H9 (cell line): ENCODE measurements at regions not wholly inside any gene's neighbourhood (a gene's known extent, or its start where the extent isn't known, plus 50 kb on each side); places are given as distances from the start of the nearest gene placed in this dataset.

ENCODE experiments used
- DNase-seq: peaks from one replicate; pipeline ENCODE4 v3.0.0-alpha.2; 2017
- H2AFZ ChIP-seq: one replicate; pipeline ENCODE4 v1.6.1; 2013; ENCODE audit warnings: mild to moderate bottlenecking, low read length, control low read depth, moderate library complexity
- H2AK5ac ChIP-seq: 2 replicates; pipeline ENCODE4 v1.6.1; 2013; ENCODE audit warnings: low read length, control low read depth, mixed read lengths; ENCODE audit not compliant: insufficient read length
- H2BK120ac ChIP-seq: one replicate; pipeline ENCODE4 v1.6.1; 2013; ENCODE audit warnings: low read depth, mild to moderate bottlenecking, low read length, control low read depth, inconsistent platforms; ENCODE audit not compliant: poor library complexity, severe bottlenecking
- H2BK12ac ChIP-seq: 2 replicates; pipeline ENCODE4 v1.6.1; 2013; ENCODE audit warnings: low read length, control low read depth, mixed read lengths, low read depth; ENCODE audit not compliant: insufficient read length
- H2BK15ac ChIP-seq: 2 replicates; pipeline ENCODE4 v1.6.1; 2013; ENCODE audit warnings: low read depth, low read length, control low read depth
- H2BK20ac ChIP-seq: one replicate; pipeline ENCODE4 v1.6.1; 2013; ENCODE audit warnings: low read depth, mild to moderate bottlenecking, low read length, control low read depth, inconsistent platforms; ENCODE audit not compliant: poor library complexity, severe bottlenecking
- H2BK5ac ChIP-seq: 2 replicates; pipeline ENCODE4 v1.6.1; 2013; ENCODE audit warnings: low read length, control low read depth, mixed read lengths; ENCODE audit not compliant: insufficient read length
- H3K14ac ChIP-seq: 2 replicates; pipeline ENCODE4 v1.6.1; 2013; ENCODE audit warnings: low read length, control low read depth; ENCODE audit not compliant: insufficient read depth
- H3K18ac ChIP-seq: 2 replicates; pipeline ENCODE4 v1.6.1; 2013; ENCODE audit warnings: low read depth, mild to moderate bottlenecking, mixed read lengths, low read length, control low read depth; ENCODE audit not compliant: insufficient read length
- H3K23ac ChIP-seq: 2 replicates; pipeline ENCODE4 v1.6.1; 2013; ENCODE audit warnings: low read length, control low read depth, mixed read lengths, low read depth; ENCODE audit not compliant: insufficient read length
- H3K23me2 ChIP-seq: 2 replicates; pipeline ENCODE4 v1.6.1; 2013; ENCODE audit warnings: low read depth, mild to moderate bottlenecking, mixed read lengths, low read length, control low read depth; ENCODE audit not compliant: insufficient read length, poor library complexity, severe bottlenecking
- H3K27ac ChIP-seq: 2 replicates; pipeline ENCODE4 v1.5.1; 2013; ENCODE audit warnings: low read length, control low read depth, mixed read lengths, low read depth; ENCODE audit not compliant: insufficient read length
- H3K27me3 ChIP-seq: 2 replicates; pipeline ENCODE4 v1.6.1; 2013; ENCODE audit warnings: low read length, control low read depth, inconsistent platforms; ENCODE audit not compliant: insufficient read depth
- H3K4ac ChIP-seq: 2 replicates; pipeline ENCODE4 v1.6.1; 2013; ENCODE audit warnings: low read depth, mild to moderate bottlenecking, control low read depth, inconsistent platforms, low read length, moderate library complexity
- H3K4me1 ChIP-seq: 2 replicates; pipeline ENCODE4 v1.6.1; 2013; ENCODE audit warnings: low read length, control low read depth, inconsistent platforms; ENCODE audit not compliant: insufficient read depth
- H3K4me2 ChIP-seq: 2 replicates; pipeline ENCODE4 v1.6.1; 2013; ENCODE audit warnings: low read length, control low read depth, mixed read lengths; ENCODE audit not compliant: insufficient read length, insufficient read depth
- H3K56ac ChIP-seq: 2 replicates; pipeline ENCODE4 v1.6.1; 2013; ENCODE audit warnings: low read depth, mild to moderate bottlenecking, mixed read lengths, low read length, control low read depth; ENCODE audit not compliant: insufficient read length
- H3K79me1 ChIP-seq: 2 replicates; pipeline ENCODE4 v1.6.1; 2013; ENCODE audit warnings: low read depth, mild to moderate bottlenecking, moderate library complexity, low read length, control low read depth, inconsistent platforms; ENCODE audit not compliant: insufficient read depth, poor library complexity, severe bottlenecking
- H3K79me2 ChIP-seq: 2 replicates; pipeline ENCODE4 v1.6.1; 2013; ENCODE audit warnings: low read length, control low read depth, inconsistent platforms; ENCODE audit not compliant: insufficient read depth
- H3K9ac ChIP-seq: 2 replicates; pipeline ENCODE4 v1.6.1; 2013; ENCODE audit warnings: low read length, control low read depth, mixed read lengths; ENCODE audit not compliant: insufficient read length; ENCODE audit errors: extremely low read depth
- H3K9me3 ChIP-seq: one replicate; pipeline ENCODE4 v1.6.1; 2013; ENCODE audit warnings: low read depth, low read length, inconsistent platforms; ENCODE audit not compliant: control insufficient read depth
- H3T11ph ChIP-seq: one replicate; pipeline ENCODE4 v1.6.1; 2013; ENCODE audit warnings: mild to moderate bottlenecking, low read length, control low read depth, inconsistent platforms
- H4K20me1 ChIP-seq: one replicate; pipeline ENCODE4 v1.6.1; 2013; ENCODE audit not compliant: control insufficient read depth, insufficient read length, insufficient read depth
- H4K5ac ChIP-seq: 2 replicates; pipeline ENCODE4 v1.6.1; 2013; ENCODE audit warnings: low read depth, mild to moderate bottlenecking, mixed read lengths, low read length, control low read depth; ENCODE audit not compliant: insufficient read length
- H4K8ac ChIP-seq: replicated peaks from 2 replicates; pipeline ENCODE4 v1.6.1; 2013; ENCODE audit warnings: low read length, control low read depth, mixed read lengths, low read depth; ENCODE audit not compliant: insufficient read length
- H4K91ac ChIP-seq: 2 replicates; pipeline ENCODE4 v1.6.1; 2013; ENCODE audit warnings: low read depth, mild to moderate bottlenecking, moderate library complexity, mixed read lengths, low read length, control low read depth; ENCODE audit not compliant: insufficient read length
- H3K27ac Mint-ChIP-seq, 3 experiments: 2 replicates in 2 of 3; 3 replicates in 1 of 3; pipeline ENCODE4 v1.8.0; 2020 to 2021; ENCODE audit warnings: mixed read lengths in 3 of 3, mild to moderate bottlenecking in 1 of 3, moderate library complexity in 1 of 3
- H3K27me3 Mint-ChIP-seq: 2 replicates; pipeline ENCODE4 v1.8.0; 2021; ENCODE audit warnings: low read depth, mild to moderate bottlenecking, moderate library complexity, mixed read lengths
- H3K36me3 Mint-ChIP-seq, 3 experiments: 2 replicates in 2 of 3; 3 replicates in 1 of 3; pipeline ENCODE4 v1.8.0; 2020 to 2021; ENCODE audit warnings: low read depth in 3 of 3, mixed read lengths in 3 of 3; ENCODE audit not compliant: insufficient read depth in 1 of 3
- H3K4me1 Mint-ChIP-seq, 2 experiments: 2 replicates each; pipeline ENCODE4 v1.8.0; 2020; ENCODE audit warnings: mixed read lengths in 2 of 2
- H3K4me3 Mint-ChIP-seq, 2 experiments: 2 replicates in 1 of 2; 3 replicates in 1 of 2; pipeline ENCODE4 v1.8.0; 2020 to 2021; ENCODE audit warnings: mild to moderate bottlenecking in 2 of 2, mixed read lengths in 2 of 2, moderate library complexity in 1 of 2
- H3K9me3 Mint-ChIP-seq, 2 experiments: 2 replicates in 1 of 2; 3 replicates in 1 of 2; pipeline ENCODE4 v1.8.0; 2020; ENCODE audit warnings: mild to moderate bottlenecking in 2 of 2, mixed read lengths in 2 of 2, moderate library complexity in 1 of 2
- CTCF ChIP-seq: fragments of 200-600 bp; sonication (generic); conservative IDR thresholded peaks from 3 replicates; pipeline ENCODE4 v1.8.0; 2021; ENCODE audit warnings: antibody characterized with exemption, mild to moderate bottlenecking
- WGBS: extraction: QIAGEN DNeasy Blood & Tissue Kit; methylation state at CpG from one replicate; pipeline ENCODE4 v1.1.7; 2013; ENCODE audit warnings: missing lambda C conversion rate, low lambda C conversion rate, mixed read lengths; ENCODE audit not compliant: insufficient read length; ENCODE audit errors: extremely low coverage; 5-methylcytosine and 5-hydroxymethylcytosine counted together

GRCh38 chr15:98331676-98332075 lies 316.7 kb upstream of the IGF1R start:
- no peak overlapping the region for H3K18ac ChIP-seq
- H3K27ac Mint-ChIP-seq = no peak overlapping the region
- no peak overlapping the region for H3K9ac ChIP-seq
- H3K9me3 Mint-ChIP-seq = peaks cover 0 to 5% of the 10 kb centered on the region in 2 experiments; a peak in 1 of 5 replicates
- H3K27me3 Mint-ChIP-seq = no peaks in the 10 kb centered on the region
- H3K14ac ChIP-seq = no peak overlapping the region
- no peak overlapping the region for H3T11ph ChIP-seq
- H3K4me2 ChIP-seq = no peak overlapping the region
- no peaks in the 10 kb centered on the region for H4K20me1 ChIP-seq
- no peak overlapping the region for H2BK12ac ChIP-seq
- no peak overlapping the region for H3K4me3 Mint-ChIP-seq
- no peak overlapping the region for H3K23ac ChIP-seq
- no peak overlapping the region for H2BK15ac ChIP-seq
- H2AFZ ChIP-seq = no peak overlapping the region
- no CpG with 5 or more reads among the region's 4 CpGs for WGBS
- no peak for DNase-seq
- H3K27me3 ChIP-seq = no peaks in the 10 kb centered on the region
- H3K56ac ChIP-seq = no peak overlapping the region
- H4K5ac ChIP-seq = no peak overlapping the region
- no peak overlapping the region for H3K4ac ChIP-seq
- peaks cover 12 to 13% of the 10 kb centered on the region in 2 experiments for H3K4me1 Mint-ChIP-seq
- no peak overlapping the region for H3K27ac ChIP-seq
- no peak overlapping the region for H2AK5ac ChIP-seq
- no peaks in the 10 kb centered on the region for H3K9me3 ChIP-seq
- no peak overlapping the region for H2BK5ac ChIP-seq
- no peak overlapping the region for H4K8ac ChIP-seq
- TF ChIP-seq CTCF = no peak
- H2BK120ac ChIP-seq = no peak overlapping the region
- no peak overlapping the region for H4K91ac ChIP-seq
- no peaks in the 10 kb centered on the region for H3K23me2 ChIP-seq
- no peaks in the 10 kb centered on the region for H3K79me1 ChIP-seq
- H3K79me2 ChIP-seq = no peaks in the 10 kb centered on the region
- no peaks in the 10 kb centered on the region for H3K4me1 ChIP-seq
- no peak overlapping the region for H2BK20ac ChIP-seq
- peaks cover 0 to 4% (median 0%) of the 10 kb centered on the region in 3 experiments; a peak in 2 of 7 replicates for H3K36me3 Mint-ChIP-seq
